ENCODE measurements at regions not wholly inside any gene's neighbourhood (a gene's known extent, or its start where the extent isn't known, plus 50 kb on each side); places are given as distances from the start of the nearest gene placed in this dataset.

- Histone ChIP-seq H3K9me3 (no peaks in the 10 kb centered on the region), H3K27ac (no peak overlapping the region), H3K4me3 (no peak overlapping the region), H3K4me1 (no peaks in the 10 kb centered on the region), H3K36me3 (no peaks in the 10 kb centered on the region), H3K27me3 (peaks cover 0 to 2% of the 10 kb centered on the region in 2 donors)
- DNase-seq, result no peak
- TF ChIP-seq CTCF (IDR thresholded peaks at IDR 0.05), result no peak
- intact Hi-C loops (cut with DNase I; ENCODE audit: low total_unique reads), result loop anchor here (10.0 kb wide), 1 partner anchor 225 kb away; the partner anchor contains the start of gene CEP43
These were observed 142.6 kb upstream of the RPS6KA2 start for GRCh38 chr6:166769648-166770047.

GRCh38 chr6:166768761-166769160, 141.7 kb upstream of the RPS6KA2 start:
- H3K4me3 ChIP-seq, result no peak overlapping the region
- H3K27ac ChIP-seq, result no peak overlapping the region
- DNase-seq, result no peak
- no peaks in the 10 kb centered on the region for H3K36me3 ChIP-seq
- H3K9me3 ChIP-seq, result no peaks in the 10 kb centered on the region
- peaks cover 0 to 2% of the 10 kb centered on the region in 2 donors for H3K27me3 ChIP-seq
- intact Hi-C loops (cut with DNase I; ENCODE audit: low total_unique reads), result no loop called here
- no peaks in the 10 kb centered on the region for H3K4me1 ChIP-seq
- TF ChIP-seq CTCF (IDR thresholded peaks at IDR 0.05), result no peak

- Histone ChIP-seq H3K4me1 (no peaks in the 10 kb centered on the region), H3K27ac (no peak overlapping the region), H3K36me3 (no peaks in the 10 kb centered on the region), H3K9me3 (no peaks in the 10 kb centered on the region), H3K27me3 (no peaks in the 10 kb centered on the region), H3K4me3 (no peak overlapping the region)
- intact Hi-C loops (cut with DNase I; ENCODE audit: low total_unique reads), result no loop called here
- no peak for DNase-seq
- TF ChIP-seq CTCF (IDR thresholded peaks at IDR 0.05), result no peak
These were observed 140.2 kb upstream of the RPS6KA2 start for GRCh38 chr6:166767230-166767629.

- no peak overlapping the region for H3K4me3 ChIP-seq
- H3K9me3 ChIP-seq, result no peaks in the 10 kb centered on the region
- no peak for TF ChIP-seq CTCF (IDR thresholded peaks at IDR 0.05)
- no peak for DNase-seq
- H3K27me3 ChIP-seq, result peaks cover 0 to 1% of the 10 kb centered on the region in 2 donors
- H3K4me1 ChIP-seq, result no peaks in the 10 kb centered on the region
- intact Hi-C loops (cut with DNase I; ENCODE audit: low total_unique reads), result no loop called here
- no peak overlapping the region for H3K27ac ChIP-seq
- no peaks in the 10 kb centered on the region for H3K36me3 ChIP-seq
These were observed 139.7 kb upstream of the RPS6KA2 start for GRCh38 chr6:166766769-166767168.

GRCh38 chr6:166765234-166765541, 138.1 kb upstream of the RPS6KA2 start:
- DNase-seq, result no peak
- Histone ChIP-seq H3K4me3 (no peak overlapping the region), H3K27ac (no peak overlapping the region), H3K9me3 (no peaks in the 10 kb centered on the region), H3K4me1 (no peaks in the 10 kb centered on the region), H3K27me3 (peaks cover 0 to 6% of the 10 kb centered on the region in 2 donors), H3K36me3 (no peaks in the 10 kb centered on the region)
- TF ChIP-seq CTCF (IDR thresholded peaks at IDR 0.05), result no peak
- intact Hi-C loops (cut with DNase I; ENCODE audit: low total_unique reads), result no loop called here
